Heart left ventricle (tissue), 13 donors: ENCODE measurements at regions not wholly inside any gene's neighbourhood (a gene's known extent, or its start where the extent isn't known, plus 50 kb on each side); places are given as distances from the start of the nearest gene placed in this dataset.

Experiments used
- POLR2A ChIP-seq, 2 donors: fragments of 450-650 bp; IDR thresholded peaks; one replicate each; pipeline ENCODE4 v1.6.1; 2017; ENCODE audit warnings: antibody characterized with exemption in 2 of 2, mild to moderate bottlenecking in 2 of 2, moderate library complexity in 2 of 2
- TF ChIP-seq, protein P1 (sequence below), 12 donors: fragments of 200-600 bp; sonication (generic) in 4 of 12; IDR thresholded peaks; one replicate each; pipeline versions ENCODE4 v1.5.0 to v1.8.0; 2018 to 2022; ENCODE audit warnings: antibody characterized with exemption in 12 of 12, mild to moderate bottlenecking in 5 of 12
- donor health status: ischemic (EF 13 %, LVEDD 7.1; RV severe dilation, severe dysfunction).
- donor health status: DM: no; HTN: yes; CAD: no.
- donor health status: DM: no; HTN: no; CAD: no.
- donor health status: ischemic (EF 25% LVEDD 6.9; RV normal size, moderate dysfunction).
- donor health status: ischemic (EF 25% LVEDD 5.7; RV mildly dilated, moderate dysfunction).
- donor health status: ischemic (EF 35%, LVEDD 5.7; RV mildly dilated, moderate dysfunction).
- donor health status: nonischemic (EF 11% LVEDD 7.7; RV severe dilation, severe dysfunction).
- donor health status: DM: yes; HTN: yes; CAD: no.
- donor health status: PGD.
- donor health status: ischemic (EF 29% LVEDD 5.4; RV normal size, mild dysfunction).
- donor health status: nonischemic (EF 23%, LVEDD 6.1; RV moderate dilation, normal function).

DNA sequence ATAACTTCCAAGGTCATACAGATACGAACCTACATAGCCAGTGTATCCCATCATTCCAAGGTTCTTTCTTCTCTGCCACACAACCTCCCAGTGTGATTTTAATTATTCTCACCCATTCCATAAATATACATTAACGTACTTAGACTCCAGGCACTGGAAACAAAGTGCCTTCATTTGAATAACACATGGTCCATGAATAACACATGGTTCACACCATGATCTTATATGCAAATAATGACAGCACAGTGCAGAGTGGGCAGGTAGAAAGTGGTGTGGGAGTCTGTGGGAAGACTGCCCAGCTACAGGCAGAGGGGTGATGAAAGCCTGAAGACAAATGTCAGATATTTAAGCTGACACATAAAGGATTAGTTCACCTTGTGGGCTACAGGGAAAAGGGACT, 425.2 kb downstream of the HACE1 start:
- TF ChIP-seq POLR2A (IDR thresholded peaks at IDR 0.05) = no peak
- TF ChIP-seq, protein P1, sequence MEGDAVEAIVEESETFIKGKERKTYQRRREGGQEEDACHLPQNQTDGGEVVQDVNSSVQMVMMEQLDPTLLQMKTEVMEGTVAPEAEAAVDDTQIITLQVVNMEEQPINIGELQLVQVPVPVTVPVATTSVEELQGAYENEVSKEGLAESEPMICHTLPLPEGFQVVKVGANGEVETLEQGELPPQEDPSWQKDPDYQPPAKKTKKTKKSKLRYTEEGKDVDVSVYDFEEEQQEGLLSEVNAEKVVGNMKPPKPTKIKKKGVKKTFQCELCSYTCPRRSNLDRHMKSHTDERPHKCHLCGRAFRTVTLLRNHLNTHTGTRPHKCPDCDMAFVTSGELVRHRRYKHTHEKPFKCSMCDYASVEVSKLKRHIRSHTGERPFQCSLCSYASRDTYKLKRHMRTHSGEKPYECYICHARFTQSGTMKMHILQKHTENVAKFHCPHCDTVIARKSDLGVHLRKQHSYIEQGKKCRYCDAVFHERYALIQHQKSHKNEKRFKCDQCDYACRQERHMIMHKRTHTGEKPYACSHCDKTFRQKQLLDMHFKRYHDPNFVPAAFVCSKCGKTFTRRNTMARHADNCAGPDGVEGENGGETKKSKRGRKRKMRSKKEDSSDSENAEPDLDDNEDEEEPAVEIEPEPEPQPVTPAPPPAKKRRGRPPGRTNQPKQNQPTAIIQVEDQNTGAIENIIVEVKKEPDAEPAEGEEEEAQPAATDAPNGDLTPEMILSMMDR (IDR thresholded peaks at IDR 0.05) = no peak
